ENCODE measurements at regions not wholly inside any gene's neighbourhood (a gene's known extent, or its start where the extent isn't known, plus 50 kb on each side); places are given as distances from the start of the nearest gene placed in this dataset.

GRCh38 chrX:40188573-40189417 lies 91.0 kb upstream of the BCOR start:
- Mint-ChIP-seq H3K4me3 (no peak overlapping the region), H3K27ac (no peak overlapping the region), H3K4me1 (peaks cover 2% of the 10 kb centered on the region), H3K27me3 (ENCODE audit: insufficient read depth) (peaks cover 4% of the 10 kb centered on the region), H3K9me3 (peaks cover 40% of the 10 kb centered on the region), H3K36me3 (ENCODE audit: low read depth) (no peaks in the 10 kb centered on the region)
- Histone ChIP-seq H3K27me3 (ENCODE audit: control insufficient read depth, insufficient read depth, low read length, poor library complexity, severe bottlenecking) (no peaks in the 10 kb centered on the region), H3K4me3 (ENCODE audit: low read length) (no peak overlapping the region), H3K27ac (ENCODE audit: low read depth, low read length) (no peak overlapping the region), H3K9me3 (ENCODE audit: control insufficient read depth, low read length) (peaks cover 9% of the 10 kb centered on the region), H3K9ac (ENCODE audit: extremely low read depth, low read length, poor library complexity, severe bottlenecking) (no peak overlapping the region), H3K36me3 (ENCODE audit: control insufficient read depth, insufficient read depth, low read length) (no peaks in the 10 kb centered on the region), H3K4me1 (ENCODE audit: control insufficient read depth, insufficient read depth, low read length) (no peaks in the 10 kb centered on the region)
- DNase-seq: no peak
- TF ChIP-seq CTCF (conservative IDR thresholded peaks at IDR 0.05): no peak
- 88 to 90% methylated on average over 8 to 18 of the region's 18 CpGs for WGBS, 2 experiments (ENCODE audit: insufficient coverage in 1 of 2, insufficient read length in 1 of 2)

DNA sequence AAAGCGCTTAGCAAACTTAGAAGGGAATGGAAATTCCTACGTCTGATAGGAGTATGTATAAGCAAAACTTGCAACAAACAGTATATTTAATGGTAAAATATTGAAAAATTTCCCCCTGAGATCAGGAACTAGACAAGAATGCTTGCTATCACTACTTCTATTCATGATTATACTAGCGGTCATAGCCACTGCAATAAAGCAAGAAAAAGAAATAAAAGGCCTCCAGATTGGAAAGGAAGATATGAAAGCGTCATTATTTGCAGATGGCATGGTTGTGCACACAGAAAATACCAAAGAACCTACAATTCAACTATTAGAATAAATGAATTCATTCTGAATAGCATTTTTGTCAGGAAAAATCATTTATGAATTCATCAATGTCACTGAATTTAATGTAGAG lies 87.2 kb upstream of the BCOR start:
- Mint-ChIP-seq H3K27ac (no peak overlapping the region), H3K36me3 (ENCODE audit: low read depth) (no peaks in the 10 kb centered on the region), H3K9me3 (peaks cover 44% of the 10 kb centered on the region), H3K27me3 (ENCODE audit: insufficient read depth) (peaks cover 4% of the 10 kb centered on the region), H3K4me3 (no peak overlapping the region), H3K4me1 (peaks cover 2% of the 10 kb centered on the region)
- no peaks in the 10 kb centered on the region for H3K27me3 ChIP-seq (ENCODE audit: control insufficient read depth, insufficient read depth, low read length, poor library complexity, severe bottlenecking)
- no peaks in the 10 kb centered on the region for H3K4me1 ChIP-seq (ENCODE audit: control insufficient read depth, insufficient read depth, low read length)
- TF ChIP-seq CTCF (conservative IDR thresholded peaks at IDR 0.05): no peak
- DNase-seq: no peak
- no peak overlapping the region for H3K9ac ChIP-seq (ENCODE audit: extremely low read depth, low read length, poor library complexity, severe bottlenecking)
- no peak overlapping the region for H3K27ac ChIP-seq (ENCODE audit: low read depth, low read length)
- no peak overlapping the region for H3K4me3 ChIP-seq (ENCODE audit: low read length)
- H3K36me3 ChIP-seq (ENCODE audit: control insufficient read depth, insufficient read depth, low read length): no peaks in the 10 kb centered on the region
- H3K9me3 ChIP-seq (ENCODE audit: control insufficient read depth, low read length): peaks cover 9% of the 10 kb centered on the region
- WGBS, 2 experiments (ENCODE audit: insufficient coverage in 1 of 2, insufficient read length in 1 of 2): 100% methylated on average over 2 of the region's 4 CpGs; no CpG with 5 or more reads in 1 of the 2 experiments

- Histone ChIP-seq H3K4me3 (ENCODE audit: low read length) (no peak overlapping the region), H3K36me3 (ENCODE audit: control insufficient read depth, insufficient read depth, low read length) (no peaks in the 10 kb centered on the region), H3K27me3 (ENCODE audit: control insufficient read depth, insufficient read depth, low read length, poor library complexity, severe bottlenecking) (no peaks in the 10 kb centered on the region), H3K4me1 (ENCODE audit: control insufficient read depth, insufficient read depth, low read length) (no peaks in the 10 kb centered on the region), H3K9me3 (ENCODE audit: control insufficient read depth, low read length) (peaks cover 9% of the 10 kb centered on the region), H3K9ac (ENCODE audit: extremely low read depth, low read length, poor library complexity, severe bottlenecking) (no peak overlapping the region), H3K27ac (ENCODE audit: low read depth, low read length) (no peak overlapping the region)
- H3K27ac Mint-ChIP-seq: no peak overlapping the region
- no peak for DNase-seq
- no peak overlapping the region for H3K4me3 Mint-ChIP-seq
- TF ChIP-seq CTCF (conservative IDR thresholded peaks at IDR 0.05): no peak
- peaks cover 47% of the 10 kb centered on the region for H3K9me3 Mint-ChIP-seq
- peaks cover 18% of the 10 kb centered on the region for H3K27me3 Mint-ChIP-seq (ENCODE audit: insufficient read depth)
- 86% methylated on average over 1 of the region's 2 CpGs; no CpG with 5 or more reads in 1 of the 2 experiments for WGBS, 2 experiments (ENCODE audit: insufficient coverage in 1 of 2, insufficient read length in 1 of 2)
- H3K4me1 Mint-ChIP-seq: no peaks in the 10 kb centered on the region
- no peaks in the 10 kb centered on the region for H3K36me3 Mint-ChIP-seq (ENCODE audit: low read depth)
Measured at GRCh38 chrX:40182615-40183014, 84.9 kb upstream of the BCOR start.

All from endodermal cell (in vitro differentiated cells).